Stimulated activated CD8-positive, alpha-beta memory T cell treated with anti-CD3 and anti-CD28 coated beads, Interleukin-7, amount 100 ng/mL, for 24 hours (primary cell): ENCODE measurements at regions not wholly inside any gene's neighbourhood (a gene's known extent, or its start where the extent isn't known, plus 50 kb on each side); places are given as distances from the start of the nearest gene placed in this dataset.

Source experiments
- DNase-seq: peaks from one replicate; pipeline ENCODE4 v3.0.0-alpha.2; 2020; ENCODE audit warnings: low read depth

GRCh38 chr6:8733879-8734278 lies 298.5 kb upstream of the SLC35B3 start:
- no peak for DNase-seq

- no peak for DNase-seq
Observed at GRCh38 chr6:8731874-8732273, 296.5 kb upstream of the SLC35B3 start.

- no peak for DNase-seq
Observed at GRCh38 chr6:8710668-8711431, 275.5 kb upstream of the SLC35B3 start.

- DNase-seq = no peak
Observed at GRCh38 chr6:8707956-8708772, 272.8 kb upstream of the SLC35B3 start.

GRCh38 chr6:8707369-8707768 lies 272.0 kb upstream of the SLC35B3 start:
- DNase-seq = no peak

- no peak for DNase-seq
Observed at GRCh38 chr6:8705435-8706020, 270.2 kb upstream of the SLC35B3 start.

- no peak for DNase-seq
Observed at GRCh38 chr6:8703059-8703458, 267.7 kb upstream of the SLC35B3 start.

- no peak for DNase-seq
Observed at GRCh38 chr6:8688821-8689220, 253.5 kb upstream of the SLC35B3 start.

GRCh38 chr6:8686077-8686476 lies 250.7 kb upstream of the SLC35B3 start:
- DNase-seq = no peak

GRCh38 chr6:8683204-8683603 lies 247.9 kb upstream of the SLC35B3 start:
- DNase-seq = no peak

- no peak for DNase-seq
Observed at GRCh38 chr6:8679823-8680222, 244.5 kb upstream of the SLC35B3 start.

- DNase-seq = no peak
Observed at GRCh38 chr6:8678466-8678865, 243.1 kb upstream of the SLC35B3 start.

GRCh38 chr6:8674126-8674525 lies 238.8 kb upstream of the SLC35B3 start:
- no peak for DNase-seq

GRCh38 chr6:8672882-8673281 lies 237.5 kb upstream of the SLC35B3 start:
- DNase-seq = no peak

GRCh38 chr6:8670792-8671191 lies 235.4 kb upstream of the SLC35B3 start:
- no peak for DNase-seq

- no peak for DNase-seq
Observed at GRCh38 chr6:8664700-8665099, 229.4 kb upstream of the SLC35B3 start.

- DNase-seq = no peak
Observed at GRCh38 chr6:8664070-8664469, 228.7 kb upstream of the SLC35B3 start.

GRCh38 chr6:8659404-8660189 lies 224.3 kb upstream of the SLC35B3 start:
- DNase-seq = no peak

- no peak for DNase-seq
Observed at GRCh38 chr6:8658416-8658815, 223.1 kb upstream of the SLC35B3 start.

- no peak for DNase-seq
Observed at GRCh38 chr6:8657522-8657921, 222.2 kb upstream of the SLC35B3 start.

GRCh38 chr6:8655670-8656454 lies 220.5 kb upstream of the SLC35B3 start:
- DNase-seq = no peak
